SHP77 treated with DMSO at 0.1 percent for 48 hours (cell line): ENCODE measurements at regions not wholly inside any gene's neighbourhood (a gene's known extent, or its start where the extent isn't known, plus 50 kb on each side); places are given as distances from the start of the nearest gene placed in this dataset.
"Not testable (repeated sequence)": the region's sequence is repeated elsewhere in the genome, so short reads cannot be mapped to it uniquely, and the experiment has no call there.

Source experiments
- DNase-seq: peaks from one replicate; lab custom pipeline; 2025; lab: John Stamatoyannopoulos, UW

DNA sequence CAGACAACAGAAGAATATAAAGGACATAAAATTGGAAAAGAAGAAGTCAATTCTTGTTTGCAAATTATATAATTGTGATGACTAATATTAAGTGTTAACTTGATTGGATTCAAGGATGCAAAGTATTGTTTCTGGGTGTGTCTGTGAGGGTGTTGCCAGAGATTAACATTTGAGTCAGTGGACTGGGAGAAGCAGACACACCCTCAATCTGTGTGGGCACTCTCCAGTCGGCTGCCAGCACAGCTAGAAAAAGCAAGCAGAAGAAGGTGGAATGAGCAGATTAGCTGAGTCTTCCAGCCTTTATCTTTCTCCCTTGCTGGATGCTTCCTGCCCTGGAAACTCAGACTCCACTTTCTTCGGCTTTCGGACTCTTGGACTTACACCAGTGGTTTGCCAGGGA, 51.7 kb downstream of the UBE2NL start:
- DNase-seq = no peak

DNA sequence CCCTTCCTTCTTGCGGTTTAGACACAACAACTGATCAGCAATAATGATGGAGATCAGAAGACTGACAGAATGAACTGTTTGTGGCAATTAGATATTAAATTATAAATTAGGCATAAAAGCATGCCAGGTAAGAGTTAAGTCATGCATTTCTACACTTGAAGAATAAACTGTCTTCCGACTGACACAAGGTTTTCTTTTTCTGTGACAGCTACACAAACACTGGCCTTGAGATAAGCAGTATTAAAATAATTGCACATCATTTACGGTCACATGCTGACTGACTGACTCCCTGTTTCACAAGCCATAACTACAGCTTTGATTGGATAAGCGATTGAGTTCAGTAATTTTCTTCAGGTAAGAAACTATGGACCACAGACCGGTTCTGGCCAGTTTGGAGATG, 56.2 kb downstream of the UBE2NL start:
- DNase-seq = no peak

DNA sequence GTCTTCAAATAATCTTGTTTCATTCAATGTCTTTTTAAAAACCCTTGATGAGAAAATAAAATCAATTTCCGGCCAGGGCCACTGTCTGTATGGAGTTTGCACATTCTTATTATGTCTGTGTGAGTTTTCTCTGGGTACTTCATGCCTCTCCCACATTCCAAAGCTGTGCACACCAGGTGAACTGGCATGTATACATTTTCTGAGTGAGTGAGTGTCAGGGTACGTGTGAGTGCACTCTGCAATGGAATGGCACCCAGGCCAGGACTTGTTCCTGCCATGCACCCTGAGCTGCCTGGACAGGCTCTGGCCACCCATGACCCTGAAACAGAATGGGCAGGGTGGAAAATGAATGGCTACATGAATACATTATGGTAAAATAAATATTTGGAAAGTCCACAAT, 61.3 kb downstream of the UBE2NL start:
- DNase-seq = no peak

DNA sequence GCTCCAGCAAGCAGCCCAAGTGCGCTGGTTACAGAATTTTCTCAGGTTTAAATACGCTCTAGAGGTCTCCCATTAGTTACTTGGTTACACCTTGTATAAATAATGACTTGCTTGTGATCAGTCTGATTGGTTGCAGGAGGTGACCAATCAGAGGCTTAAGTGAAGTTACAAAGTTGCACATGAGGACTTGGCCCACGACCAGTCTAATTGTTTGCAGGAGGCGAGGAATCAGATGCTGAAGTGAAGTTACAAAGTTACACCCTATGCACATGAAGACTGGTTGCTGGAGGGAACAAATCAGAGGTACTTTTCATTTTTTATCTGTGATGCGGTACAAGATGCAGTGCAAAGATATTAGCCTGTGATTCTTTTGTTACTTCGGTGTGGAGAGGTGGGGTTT, 80.7 kb downstream of the UBE2NL start:
- no peak for DNase-seq

DNA sequence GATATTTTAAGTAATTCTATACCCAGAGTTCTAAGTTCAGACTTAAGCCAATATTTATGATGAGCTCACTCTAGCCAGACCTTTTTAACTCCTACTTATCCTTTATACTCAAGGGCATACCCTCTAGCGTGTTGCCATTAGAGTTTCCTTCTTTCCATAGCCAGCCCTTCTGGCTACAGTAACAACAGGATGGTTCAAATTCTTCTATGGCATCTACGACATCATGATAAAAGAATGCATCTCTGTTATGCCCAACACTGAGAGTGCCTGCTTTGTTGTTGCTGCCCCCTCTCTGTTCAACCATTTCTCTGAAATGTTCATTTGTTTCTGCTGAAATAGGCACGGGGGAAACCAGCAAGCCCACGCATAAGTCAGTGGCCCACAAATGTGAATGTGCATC, 104.5 kb downstream of the UBE2NL start:
- no peak for DNase-seq

DNA sequence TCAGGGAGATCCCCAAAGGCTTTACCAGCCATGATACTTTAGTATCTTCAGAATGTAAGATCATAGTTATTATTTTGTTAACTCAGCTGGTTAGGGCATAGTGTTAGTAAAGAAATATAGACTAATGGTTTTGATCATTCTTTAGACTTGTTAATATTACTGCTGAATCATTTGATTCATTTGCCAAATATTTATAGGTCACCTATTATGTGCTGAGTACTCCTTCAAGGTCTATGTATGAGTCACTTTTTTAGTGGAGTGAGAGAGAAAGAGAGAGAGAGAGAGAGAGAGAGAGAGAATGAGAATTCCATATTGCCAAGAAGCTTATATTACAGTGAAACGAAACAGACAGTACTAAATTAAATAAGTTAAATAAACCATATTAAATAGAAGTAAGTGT, 110.3 kb downstream of the UBE2NL start:
- no peak for DNase-seq

DNA sequence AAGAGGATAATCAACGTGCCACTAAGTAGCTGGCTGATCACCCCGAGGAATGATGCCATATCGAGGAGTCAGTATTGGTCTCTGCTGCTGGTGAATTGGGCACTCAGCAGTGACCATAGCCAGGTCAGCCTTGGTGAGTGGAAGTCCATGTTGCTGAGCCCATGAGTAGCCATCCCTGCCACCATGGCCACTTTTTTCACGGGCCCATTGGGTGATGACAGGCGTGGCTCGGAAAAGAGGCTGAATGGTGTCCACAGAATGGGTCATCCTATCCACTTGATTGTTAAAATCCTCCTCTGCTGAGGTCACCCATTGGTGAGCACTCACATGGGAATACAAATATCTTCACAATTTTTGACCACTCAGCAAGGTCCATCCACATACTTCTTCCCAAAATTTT, 114.4 kb downstream of the UBE2NL start:
- DNase-seq = no peak

DNA sequence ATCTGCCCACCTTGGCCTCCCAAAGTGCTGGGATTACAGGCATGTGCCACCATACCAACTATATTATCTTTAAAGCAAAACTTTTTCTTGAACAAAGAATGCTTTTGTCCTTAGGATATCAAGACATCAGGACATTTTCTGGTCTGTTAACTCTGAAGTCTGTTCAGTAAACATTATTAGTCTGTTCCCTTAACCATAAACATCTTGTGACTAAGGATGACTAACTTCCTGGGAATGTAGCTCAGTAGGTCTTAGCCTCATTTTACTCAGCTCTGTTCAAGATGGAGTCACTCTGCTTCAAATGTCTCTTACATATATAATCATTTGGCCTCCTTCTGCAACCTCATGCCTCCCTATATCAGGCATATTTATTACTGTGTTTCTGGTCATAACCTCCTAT, 122.9 kb downstream of the UBE2NL start:
- DNase-seq = no peak

DNA sequence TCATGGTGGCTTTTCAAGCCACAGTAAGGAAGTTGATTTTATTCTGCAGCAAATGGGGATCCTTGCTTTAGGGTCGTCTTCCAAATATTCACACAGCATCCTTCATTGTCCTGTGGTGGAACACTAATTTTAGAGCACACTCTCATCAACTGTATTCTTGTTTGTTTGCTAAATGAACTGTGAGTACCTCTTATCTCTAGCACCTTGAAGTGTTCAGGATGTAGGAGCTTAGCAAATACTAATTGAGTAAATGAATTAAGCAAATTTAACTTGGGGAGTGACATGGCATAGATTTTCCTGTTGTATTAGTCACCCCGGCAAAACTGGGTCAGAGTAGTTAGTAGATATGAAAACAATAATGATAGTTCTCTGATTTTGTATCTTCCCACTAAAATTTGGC, 156.9 kb downstream of the UBE2NL start:
- DNase-seq = no peak

DNA sequence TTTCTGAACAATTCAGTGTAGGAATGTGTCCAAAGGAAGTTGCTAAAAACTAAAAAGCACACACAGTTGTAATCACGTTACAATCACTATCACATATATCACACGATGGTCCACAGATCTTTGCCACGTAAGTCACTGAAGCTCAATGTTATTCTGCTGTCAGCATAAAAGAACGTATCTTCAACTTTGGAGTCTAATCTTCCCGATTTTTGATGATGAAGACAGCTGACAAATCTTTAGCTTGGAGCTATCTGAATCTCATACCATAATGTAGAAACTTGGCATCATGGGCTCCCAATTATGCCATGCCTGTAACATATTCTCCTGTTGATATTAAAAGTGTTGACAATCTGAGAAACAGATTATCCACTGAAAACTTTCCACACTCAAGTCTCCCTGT, 158.4 kb downstream of the UBE2NL start:
- no peak for DNase-seq

DNA sequence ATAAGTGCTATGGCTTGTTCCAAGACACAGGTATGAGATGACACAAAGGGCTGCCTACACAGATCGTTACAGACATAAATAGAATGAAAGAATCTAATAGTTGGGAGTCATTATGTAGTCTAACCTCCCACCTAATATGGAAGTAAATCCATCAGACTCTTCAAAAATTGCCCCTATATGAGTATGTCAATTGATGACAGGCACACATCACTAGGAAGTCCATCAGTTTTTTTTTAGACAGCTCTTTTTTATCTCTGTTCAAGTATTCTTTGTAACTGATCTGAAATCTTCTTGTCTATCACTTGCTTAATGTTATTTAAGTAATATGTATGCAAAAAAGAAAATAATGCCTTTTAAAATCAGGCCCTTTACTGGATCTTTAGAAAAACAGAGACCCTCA, 191.6 kb downstream of the UBE2NL start:
- DNase-seq = no peak

DNA sequence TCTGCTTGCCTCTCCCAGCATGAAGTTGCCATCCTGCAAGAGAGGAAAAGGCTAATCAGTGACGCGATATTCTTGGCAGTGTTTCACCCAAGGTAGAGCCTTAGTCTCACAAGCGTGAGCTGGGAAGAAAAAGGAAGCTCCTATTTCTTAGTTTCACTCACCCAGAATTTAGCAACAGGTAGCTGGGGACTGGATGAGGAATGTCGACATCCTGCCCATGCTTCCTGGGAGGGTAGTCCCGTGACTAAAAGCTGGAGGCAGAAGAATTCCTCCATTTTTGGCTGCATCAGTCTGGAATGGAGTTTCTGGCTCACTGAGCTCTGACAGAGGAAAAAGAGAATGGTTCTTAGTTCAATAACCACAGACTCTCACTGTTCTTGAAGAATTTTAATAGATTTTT, 198.4 kb downstream of the UBE2NL start:
- DNase-seq = not testable (repeated sequence)

DNA sequence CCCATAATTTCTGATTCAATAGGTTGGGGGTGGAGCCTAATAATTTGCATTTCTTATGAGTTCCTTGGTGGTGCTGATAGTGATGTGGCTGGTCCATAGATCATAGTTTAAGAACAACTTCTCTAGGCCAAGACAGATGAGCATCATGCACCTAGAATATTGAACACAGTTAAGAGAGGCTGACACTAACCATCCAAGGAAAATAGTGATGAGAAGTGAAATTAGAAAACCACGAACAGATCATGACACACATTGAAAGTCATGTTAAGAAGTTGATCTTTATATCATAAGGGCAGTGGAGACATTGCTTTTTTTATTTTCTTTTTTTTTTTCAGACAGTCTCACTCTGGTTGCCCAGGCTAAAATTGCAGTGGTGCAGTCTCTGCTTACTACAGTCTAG, 205.8 kb downstream of the UBE2NL start:
- DNase-seq = not testable (repeated sequence)

DNA sequence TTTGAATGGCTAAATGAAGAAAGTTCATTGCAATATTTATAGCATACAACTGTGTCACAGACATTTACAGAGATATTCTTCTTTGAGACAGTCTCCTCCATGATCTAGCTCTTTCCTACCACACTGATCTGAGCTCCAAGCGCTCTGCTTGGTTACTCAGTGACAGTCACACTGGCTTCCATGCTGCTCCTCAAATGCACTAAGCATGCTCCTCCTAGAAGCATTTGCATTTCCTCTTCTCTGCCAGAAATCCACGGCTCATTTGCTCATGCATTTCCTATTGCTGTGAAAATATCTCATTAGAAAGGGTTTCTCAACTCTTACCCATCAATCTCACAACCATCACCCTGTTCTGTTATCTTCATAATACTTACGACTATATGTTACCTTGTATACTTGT, 208.2 kb downstream of the UBE2NL start:
- not testable (repeated sequence) for DNase-seq

DNA sequence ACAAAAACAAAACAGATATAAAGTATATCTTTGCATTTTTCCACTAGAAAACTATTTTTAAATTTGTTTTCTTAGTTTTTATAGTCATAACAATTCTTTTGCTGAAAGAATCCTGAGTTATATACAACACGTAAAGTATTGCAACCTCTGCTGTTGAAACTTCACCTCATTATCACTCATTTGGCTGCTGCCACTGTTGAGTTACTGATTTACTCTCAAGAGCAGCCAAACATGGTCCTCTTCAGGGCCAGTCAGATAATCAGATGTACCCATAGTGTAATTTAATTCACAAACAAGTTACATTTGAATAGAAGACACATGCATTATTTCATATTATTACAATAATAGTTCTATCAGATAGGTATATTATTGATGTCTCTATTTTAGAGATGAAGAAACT, 235.6 kb downstream of the UBE2NL start:
- not testable (repeated sequence) for DNase-seq

DNA sequence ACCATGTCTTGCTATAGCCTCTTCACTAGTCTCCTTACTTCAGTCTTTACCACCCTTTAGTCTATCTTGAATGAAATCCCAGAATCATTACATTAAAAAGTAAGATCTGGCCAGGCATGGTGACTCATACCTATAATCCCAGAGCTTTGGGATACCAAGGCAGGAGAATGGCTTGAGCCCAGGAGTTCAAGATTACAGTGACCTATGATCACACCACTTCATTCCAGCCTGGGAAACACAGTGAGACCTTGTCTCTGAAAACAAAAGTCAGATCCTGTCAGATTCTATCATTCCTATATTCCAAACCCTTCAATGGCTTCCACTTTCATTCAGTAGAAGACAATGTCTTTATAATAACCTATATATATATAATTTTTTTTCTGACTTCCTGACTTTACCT, 237.7 kb downstream of the UBE2NL start:
- not testable (repeated sequence) for DNase-seq

DNA sequence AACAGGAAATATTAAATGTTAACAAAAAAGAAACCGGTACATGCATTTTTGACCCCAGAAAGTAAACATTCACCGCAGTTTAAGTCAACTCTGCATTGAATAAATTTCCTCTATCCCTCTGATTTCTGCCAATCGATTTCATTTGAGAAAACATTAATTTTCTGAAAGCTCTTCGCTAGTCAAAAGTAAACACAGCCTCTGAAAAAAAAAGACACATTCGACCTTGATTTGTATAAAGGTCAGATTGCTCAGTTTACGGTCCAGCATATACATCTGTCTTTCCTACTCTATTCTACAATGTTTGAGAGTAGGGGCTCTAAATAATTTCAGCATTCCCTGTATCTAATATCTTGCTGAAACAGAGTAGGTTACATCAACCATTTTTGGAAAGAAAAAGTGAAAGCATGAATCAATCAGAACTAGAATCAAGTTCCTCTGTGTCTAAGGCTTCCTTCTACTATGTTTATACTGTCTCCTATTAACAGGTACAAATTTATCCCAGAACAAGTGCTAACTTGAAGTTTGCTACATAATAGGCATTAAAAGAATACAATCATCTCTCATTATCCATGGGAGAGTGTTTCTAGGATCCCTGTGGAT, 243.8 kb downstream of the UBE2NL start:
- not testable (repeated sequence) for DNase-seq

DNA sequence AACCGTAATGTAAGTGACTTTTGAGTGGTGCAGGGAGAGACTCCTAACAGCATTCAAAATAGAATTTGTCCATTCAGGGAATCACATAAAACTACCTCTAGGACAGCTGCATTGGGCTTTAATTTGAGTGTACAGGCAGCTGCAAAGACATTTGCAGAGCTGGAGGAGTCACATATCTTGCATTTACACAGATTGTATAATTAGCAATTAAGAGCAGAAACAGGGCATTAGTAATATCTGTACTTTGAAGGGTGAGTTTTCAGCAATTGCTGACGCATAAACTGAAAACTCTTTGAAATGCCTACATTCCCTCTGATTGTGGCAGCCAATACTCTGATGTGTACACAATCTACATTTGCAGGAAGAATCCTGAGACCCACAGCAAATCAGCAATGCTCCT, 245.6 kb downstream of the UBE2NL start:
- DNase-seq = not testable (repeated sequence)

DNA sequence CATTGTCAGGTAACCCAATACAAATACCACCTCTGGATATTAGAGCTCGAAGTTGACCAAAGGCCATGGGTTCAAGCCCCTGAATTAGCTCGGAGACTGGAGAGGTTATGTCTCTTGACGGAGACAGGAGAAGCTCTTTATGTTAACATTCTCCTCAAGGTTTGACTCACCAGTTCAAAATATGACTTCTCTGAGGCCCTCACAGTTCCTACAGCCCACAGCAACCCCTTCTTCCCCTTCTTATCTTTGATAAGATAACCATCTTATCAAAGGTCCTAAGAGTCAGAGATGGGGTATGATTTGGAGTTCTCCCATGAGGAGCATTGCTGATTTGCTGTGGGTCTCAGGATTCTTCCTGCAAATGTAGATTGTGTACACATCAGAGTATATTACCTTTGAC, 246.6 kb downstream of the UBE2NL start:
- not testable (repeated sequence) for DNase-seq

DNA sequence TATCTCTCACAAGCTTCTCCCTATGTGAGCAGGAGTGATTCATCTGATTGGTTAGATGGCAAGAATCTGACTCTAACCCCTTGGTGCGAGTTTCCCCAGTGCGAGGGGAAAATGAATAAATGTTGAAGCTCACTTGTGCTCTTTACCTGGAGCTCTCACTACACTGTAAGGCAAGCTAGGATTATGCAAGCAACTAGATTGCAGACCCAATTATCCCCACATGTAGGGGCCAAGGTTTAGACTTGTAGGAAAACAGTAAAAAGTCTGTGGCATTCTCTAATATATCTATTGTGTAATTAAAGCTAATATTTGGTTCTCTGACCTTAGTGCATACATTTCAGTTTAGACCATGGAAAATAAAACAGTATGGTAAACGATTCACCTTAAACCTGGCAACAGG, 247.2 kb downstream of the UBE2NL start:
- DNase-seq = not testable (repeated sequence)

DNA sequence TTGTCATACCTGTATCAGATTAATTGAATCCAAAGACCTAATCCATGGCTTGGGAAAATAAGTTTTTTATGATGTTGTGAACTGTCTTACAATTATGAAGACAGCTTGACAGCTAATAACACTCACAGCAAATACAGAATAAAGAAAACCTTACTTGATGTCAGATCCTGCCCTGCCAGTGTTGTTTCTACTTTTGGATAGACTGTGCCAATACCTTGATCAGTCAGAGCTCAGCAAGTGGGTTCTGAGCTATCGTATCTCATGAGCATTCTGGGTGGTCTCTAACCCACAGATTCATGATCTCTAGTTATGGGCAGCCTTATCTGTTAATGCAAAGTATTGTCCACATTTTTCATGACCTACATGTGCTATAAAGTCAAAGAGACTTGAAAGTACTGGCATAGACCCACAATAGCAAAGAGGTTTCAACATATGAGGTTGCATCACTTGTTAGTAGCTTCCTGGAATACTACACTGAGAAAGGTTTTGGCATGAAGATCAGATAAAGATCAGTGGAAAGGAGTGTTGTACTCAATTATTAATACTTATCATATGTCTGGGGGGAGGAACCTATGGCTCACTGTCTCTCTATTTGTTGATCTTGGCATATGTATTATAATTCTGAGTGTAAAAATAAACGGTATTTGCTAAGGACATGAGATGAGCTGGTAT, 250.7 kb downstream of the UBE2NL start:
- DNase-seq = not testable (repeated sequence)

DNA sequence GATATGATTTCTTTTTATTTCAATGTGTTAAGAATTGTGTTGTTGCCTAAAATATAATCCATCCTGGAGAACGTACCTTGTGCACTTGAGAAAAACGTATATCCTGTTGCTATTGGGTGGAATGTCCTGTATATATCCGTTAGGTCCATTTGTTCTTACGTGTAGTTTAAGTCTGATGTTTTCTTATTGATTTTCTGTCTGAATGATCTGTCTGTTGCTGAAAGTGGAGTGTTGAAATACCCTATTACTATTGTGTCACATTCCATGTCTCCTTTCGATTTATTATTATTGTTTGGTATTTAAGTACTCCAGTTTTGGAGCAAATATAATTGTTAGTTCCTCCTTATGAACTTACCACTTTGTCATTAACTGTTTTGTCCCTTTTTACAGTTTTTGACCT, 270.6 kb downstream of the UBE2NL start:
- DNase-seq = not testable (repeated sequence)

DNA sequence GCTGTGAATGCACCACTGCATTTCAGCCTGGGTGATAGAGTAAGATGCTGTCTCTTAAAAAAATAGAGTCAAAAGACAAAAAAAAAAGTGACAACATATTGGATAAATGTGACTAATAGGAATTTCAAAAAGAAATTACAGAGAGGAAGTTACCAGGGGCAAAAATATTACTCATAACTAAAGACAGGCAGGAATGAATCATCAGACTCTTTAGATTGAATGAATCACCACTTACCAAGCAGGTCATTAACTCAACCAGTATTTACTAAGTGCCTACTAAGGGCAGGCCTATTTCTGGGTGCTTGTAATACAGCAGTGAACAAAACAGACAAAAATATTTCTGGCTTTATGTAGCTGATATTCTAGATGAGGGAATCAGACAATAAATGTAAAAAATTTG, 301.3 kb downstream of the UBE2NL start:
- not testable (repeated sequence) for DNase-seq

DNA sequence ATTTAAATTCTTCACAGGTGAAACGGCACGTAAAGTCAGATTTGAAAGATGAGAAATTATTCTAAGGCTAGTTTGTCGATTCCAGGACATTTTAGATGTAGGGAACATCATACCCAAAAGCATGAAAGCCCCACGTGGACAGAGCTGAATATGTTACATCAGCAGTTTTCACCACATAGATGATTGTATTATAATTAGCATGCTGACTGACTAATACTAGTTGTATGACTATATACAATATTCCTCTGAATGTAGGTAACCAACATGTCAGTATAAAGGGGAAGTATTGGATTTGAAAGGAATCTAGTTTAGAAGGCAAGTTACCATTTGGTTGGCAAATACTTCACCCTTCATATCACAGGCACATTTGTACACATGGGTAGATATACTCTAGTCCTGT, 304.6 kb downstream of the UBE2NL start:
- not testable (repeated sequence) for DNase-seq
